ENCODE measurements at regions not wholly inside any gene's neighbourhood (a gene's known extent, or its start where the extent isn't known, plus 50 kb on each side); places are given as distances from the start of the nearest gene placed in this dataset.

DNA sequence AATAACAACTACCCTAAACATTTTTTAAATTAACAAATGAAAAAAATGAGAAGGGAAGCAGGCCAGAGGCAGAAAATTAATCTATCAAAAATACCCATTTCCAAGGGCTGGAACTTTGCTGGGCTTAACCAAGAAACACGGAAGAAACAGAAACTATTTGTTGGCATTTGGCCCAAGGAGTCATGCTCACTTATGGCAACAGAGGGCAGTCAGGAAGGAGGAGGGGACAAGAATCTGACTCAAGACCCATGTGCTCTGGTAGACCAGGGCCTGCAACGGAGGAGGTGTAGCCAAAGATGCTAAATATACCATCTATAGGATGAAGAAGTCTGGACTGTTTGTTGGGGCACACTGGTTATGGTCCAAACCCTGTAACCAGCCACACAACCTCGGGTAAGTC lies 496.7 kb downstream of the COG6 start:
- Histone ChIP-seq H3K4me3 (ENCODE audit: low read depth, low read length, poor library complexity, severe bottlenecking) (no peak overlapping the region), H3K4me1 (ENCODE audit: insufficient read depth, low read length, poor library complexity, severe bottlenecking) (peaks cover 19% of the 10 kb centered on the region), H3K4me2 (ENCODE audit: low read length) (no peak overlapping the region), H4K20me1 (ENCODE audit: insufficient read depth, low read length) (no peaks in the 10 kb centered on the region), H2AFZ (ENCODE audit: low read length) (no peak overlapping the region), H3K36me3 (ENCODE audit: insufficient read depth, low read length) (no peaks in the 10 kb centered on the region), H3K9me3 (ENCODE audit: low read length) (no peaks in the 10 kb centered on the region), H3K27ac (ENCODE audit: low read depth, low read length, poor library complexity, severe bottlenecking) (no peak overlapping the region), H3K9me2 (ENCODE audit: insufficient read depth, low read length) (no peaks in the 10 kb centered on the region), H3K79me2 (ENCODE audit: insufficient read depth, low read depth, low read length) (no peaks in the 10 kb centered on the region)
- no peak for TF ChIP-seq EZH2phosphoT487 (IDR thresholded peaks at IDR 0.05; ENCODE audit: borderline replicate concordance, low read depth, low read length)
- TF ChIP-seq, protein P1, sequence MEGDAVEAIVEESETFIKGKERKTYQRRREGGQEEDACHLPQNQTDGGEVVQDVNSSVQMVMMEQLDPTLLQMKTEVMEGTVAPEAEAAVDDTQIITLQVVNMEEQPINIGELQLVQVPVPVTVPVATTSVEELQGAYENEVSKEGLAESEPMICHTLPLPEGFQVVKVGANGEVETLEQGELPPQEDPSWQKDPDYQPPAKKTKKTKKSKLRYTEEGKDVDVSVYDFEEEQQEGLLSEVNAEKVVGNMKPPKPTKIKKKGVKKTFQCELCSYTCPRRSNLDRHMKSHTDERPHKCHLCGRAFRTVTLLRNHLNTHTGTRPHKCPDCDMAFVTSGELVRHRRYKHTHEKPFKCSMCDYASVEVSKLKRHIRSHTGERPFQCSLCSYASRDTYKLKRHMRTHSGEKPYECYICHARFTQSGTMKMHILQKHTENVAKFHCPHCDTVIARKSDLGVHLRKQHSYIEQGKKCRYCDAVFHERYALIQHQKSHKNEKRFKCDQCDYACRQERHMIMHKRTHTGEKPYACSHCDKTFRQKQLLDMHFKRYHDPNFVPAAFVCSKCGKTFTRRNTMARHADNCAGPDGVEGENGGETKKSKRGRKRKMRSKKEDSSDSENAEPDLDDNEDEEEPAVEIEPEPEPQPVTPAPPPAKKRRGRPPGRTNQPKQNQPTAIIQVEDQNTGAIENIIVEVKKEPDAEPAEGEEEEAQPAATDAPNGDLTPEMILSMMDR (conservative IDR thresholded peaks at IDR 0.05; ENCODE audit: low read length), result 0 out of 2 replicates have a peak, but pooled peaks have one; percentile 12
- no peak for DNase-seq (ENCODE audit: low spot score)
- ChIA-PET POLR2A (no interaction called here), CTCF (ENCODE audit: unreplicated experiment) (no interaction called here)
- intact Hi-C loops (cut with micrococcal nuclease; ENCODE audit: unreplicated experiment), result no loop called here
- BruUV-seq (replicated peaks), result no TSS peak

DNA sequence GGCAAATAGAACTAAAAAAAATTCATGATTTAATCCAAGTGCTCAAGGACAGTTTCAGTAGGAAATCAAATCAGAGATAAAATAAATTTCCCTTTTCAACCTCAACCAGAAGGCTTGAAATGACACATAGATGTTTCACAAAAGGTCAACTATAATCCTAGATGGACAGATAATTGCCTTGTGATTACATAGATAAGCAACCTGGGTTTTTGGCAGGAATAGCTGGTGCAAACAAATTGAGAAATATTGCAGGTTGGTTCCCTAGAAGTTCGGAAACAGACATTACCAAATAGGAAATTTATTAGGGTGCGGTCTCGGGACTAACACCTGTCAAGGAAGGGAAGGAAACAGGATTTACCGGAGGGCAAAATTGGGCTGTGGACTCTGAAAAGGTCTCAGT lies 497.5 kb downstream of the COG6 start:
- H3K4me2 ChIP-seq (ENCODE audit: low read length), result no peak overlapping the region
- H2AFZ ChIP-seq (ENCODE audit: low read length), result no peak overlapping the region
- peaks cover 17% of the 10 kb centered on the region for H3K4me1 ChIP-seq (ENCODE audit: insufficient read depth, low read length, poor library complexity, severe bottlenecking)
- H3K9me3 ChIP-seq (ENCODE audit: low read length), result no peaks in the 10 kb centered on the region
- ChIA-PET POLR2A (interaction anchor here (1.1 kb wide), 1 partner anchor 43 kb away, joined by 3 read pairs; no protein-coding TSS in a partner anchor), CTCF (ENCODE audit: unreplicated experiment) (interaction anchor here (1.0 kb wide), 1 partner anchor 9 kb away, joined by 3 read pairs; no protein-coding TSS in a partner anchor)
- no peak for TF ChIP-seq EZH2phosphoT487 (IDR thresholded peaks at IDR 0.05; ENCODE audit: borderline replicate concordance, low read depth, low read length)
- no peak for DNase-seq (ENCODE audit: low spot score)
- no peaks in the 10 kb centered on the region for H3K9me2 ChIP-seq (ENCODE audit: insufficient read depth, low read length)
- H3K27ac ChIP-seq (ENCODE audit: low read depth, low read length, poor library complexity, severe bottlenecking), result no peak overlapping the region
- no peaks in the 10 kb centered on the region for H4K20me1 ChIP-seq (ENCODE audit: insufficient read depth, low read length)
- no peaks in the 10 kb centered on the region for H3K36me3 ChIP-seq (ENCODE audit: insufficient read depth, low read length)
- intact Hi-C loops (cut with micrococcal nuclease; ENCODE audit: unreplicated experiment), result no loop called here
- no peak overlapping the region for H3K4me3 ChIP-seq (ENCODE audit: low read depth, low read length, poor library complexity, severe bottlenecking)
- no peaks in the 10 kb centered on the region for H3K79me2 ChIP-seq (ENCODE audit: insufficient read depth, low read depth, low read length)
- no TSS peak for BruUV-seq (replicated peaks)

DNA sequence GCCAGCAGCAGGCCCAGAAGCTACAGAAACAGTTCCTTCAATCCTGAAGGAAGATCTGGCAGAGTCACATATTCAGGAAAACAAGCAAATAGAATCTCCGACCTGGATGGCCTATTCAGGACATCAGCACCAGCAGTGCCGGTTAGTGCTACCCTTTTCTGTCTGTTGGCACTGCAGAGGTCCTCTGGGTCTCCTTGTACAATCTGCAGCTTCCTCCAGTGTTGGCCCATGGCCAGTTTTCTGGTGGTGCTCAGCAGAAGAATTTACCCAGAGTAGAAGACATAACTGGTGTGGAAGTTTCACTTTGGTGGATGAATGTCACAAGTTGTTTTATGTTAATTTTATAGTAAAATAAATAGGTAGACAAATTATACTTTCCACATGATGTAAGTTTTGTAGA lies 498.1 kb downstream of the COG6 start:
- POLR2A ChIA-PET, result interaction anchor here (1.1 kb wide), 1 partner anchor 42 kb away, joined by 3 read pairs; no protein-coding TSS in a partner anchor

More for the DNA sequence above, 498.1 kb downstream of the COG6 start:
- no peak for DNase-seq (ENCODE audit: low spot score)
- H3K4me1 ChIP-seq (ENCODE audit: insufficient read depth, low read length, poor library complexity, severe bottlenecking), result peaks cover 15% of the 10 kb centered on the region
- no peaks in the 10 kb centered on the region for H3K36me3 ChIP-seq (ENCODE audit: insufficient read depth, low read length)
- H3K9me3 ChIP-seq (ENCODE audit: low read length), result no peaks in the 10 kb centered on the region
- intact Hi-C loops (cut with micrococcal nuclease; ENCODE audit: unreplicated experiment), result no loop called here
- H3K4me2 ChIP-seq (ENCODE audit: low read length), result no peak overlapping the region
- TF ChIP-seq, protein P1 (conservative IDR thresholded peaks at IDR 0.05; ENCODE audit: low read length), result no peak
- TF ChIP-seq EZH2phosphoT487 (IDR thresholded peaks at IDR 0.05; ENCODE audit: borderline replicate concordance, low read depth, low read length), result no peak
- H3K79me2 ChIP-seq (ENCODE audit: insufficient read depth, low read depth, low read length), result no peaks in the 10 kb centered on the region
- CTCF ChIA-PET (ENCODE audit: unreplicated experiment), result interaction anchor here (1.0 kb wide), 1 partner anchor 10 kb away, joined by 3 read pairs; no protein-coding TSS in a partner anchor
- no peak overlapping the region for H3K4me3 ChIP-seq (ENCODE audit: low read depth, low read length, poor library complexity, severe bottlenecking)
- no peaks in the 10 kb centered on the region for H3K9me2 ChIP-seq (ENCODE audit: insufficient read depth, low read length)
- H4K20me1 ChIP-seq (ENCODE audit: insufficient read depth, low read length), result no peaks in the 10 kb centered on the region
- no peak overlapping the region for H2AFZ ChIP-seq (ENCODE audit: low read length)
- no TSS peak for BruUV-seq (replicated peaks)
- H3K27ac ChIP-seq (ENCODE audit: low read depth, low read length, poor library complexity, severe bottlenecking), result no peak overlapping the region
